C4-2B (cell line): ENCODE measurements at regions not wholly inside any gene's neighbourhood (a gene's known extent, or its start where the extent isn't known, plus 50 kb on each side); places are given as distances from the start of the nearest gene placed in this dataset.

Experiments used
- CTCF ChIP-seq: fragments of 450-650 bp; conservative IDR thresholded peaks from 2 replicates; pipeline ENCODE4 v1.5.1; 2017; ENCODE audit warnings: mild to moderate bottlenecking
- ZFX ChIP-seq: fragments of 450-650 bp; IDR thresholded peaks from 2 replicates; pipeline ENCODE4 v1.6.1; 2017

- TF ChIP-seq CTCF (no peak), ZFX (no peak)
These were observed 266.0 kb upstream of the MTNR1B start for GRCh38 chr11:92703449-92703830.
